ENCODE measurements at regions not wholly inside any gene's neighbourhood (a gene's known extent, or its start where the extent isn't known, plus 50 kb on each side); places are given as distances from the start of the nearest gene placed in this dataset.

DNA sequence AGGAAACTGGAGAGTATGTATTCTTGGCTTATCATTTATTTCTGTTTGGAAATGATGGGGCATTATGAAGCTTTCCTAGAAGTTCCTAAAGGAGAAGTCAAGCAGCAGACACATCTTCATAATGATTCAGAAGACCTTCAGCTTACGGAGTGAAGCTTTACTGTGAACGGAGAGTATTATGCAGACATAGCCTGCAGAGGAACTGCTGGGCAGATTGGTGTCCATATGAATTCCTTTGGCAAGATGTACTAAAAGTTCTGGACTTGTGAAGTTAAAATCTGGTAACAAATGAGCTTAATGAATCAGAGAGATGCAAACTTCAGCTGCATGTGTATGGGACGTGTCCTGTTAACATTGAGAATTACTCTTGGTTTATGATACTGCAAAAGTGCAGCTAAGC lies 60.1 kb downstream of the NABP1 start:
- DNase-seq, result no peak

DNA sequence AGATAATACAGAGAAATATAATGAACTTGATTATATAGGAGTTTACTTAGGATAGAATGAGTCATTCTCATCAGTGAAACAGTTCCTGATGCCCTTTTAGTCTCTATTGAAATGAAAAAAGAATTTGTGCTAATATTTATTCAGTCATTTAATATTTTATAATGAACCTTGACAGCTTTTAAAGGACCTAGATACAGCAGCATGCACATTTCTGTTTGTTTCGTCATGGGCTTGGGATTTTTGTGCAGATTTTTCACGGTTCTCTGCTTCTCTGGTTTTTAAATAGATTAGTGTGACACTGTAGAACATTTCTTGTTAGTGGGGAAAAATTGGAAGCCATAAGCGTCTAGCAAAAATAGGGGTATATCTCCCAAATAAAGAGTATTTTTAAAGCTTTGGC lies 60.7 kb downstream of the NABP1 start:
- DNase-seq, result no peak

DNA sequence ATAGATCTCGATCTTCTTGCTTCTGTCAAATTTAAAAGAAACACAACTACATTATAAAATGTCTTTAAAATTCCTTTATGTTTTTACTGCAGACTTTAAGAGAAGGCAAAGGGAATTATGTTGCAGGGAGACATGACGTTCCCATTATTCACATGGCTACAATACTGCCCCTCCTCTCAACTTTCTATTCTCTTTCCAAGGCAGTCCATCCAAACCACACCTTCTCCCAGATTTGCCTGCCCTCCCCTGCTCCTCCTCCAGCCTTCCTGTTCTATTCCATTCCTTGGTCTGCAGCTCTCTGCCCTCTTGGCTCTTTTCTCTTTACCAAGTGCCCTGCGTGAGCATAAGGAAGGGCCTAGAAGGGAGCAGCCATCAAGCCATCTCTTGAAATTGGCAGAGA lies 61.3 kb downstream of the NABP1 start:
- DNase-seq, result no peak

DNA sequence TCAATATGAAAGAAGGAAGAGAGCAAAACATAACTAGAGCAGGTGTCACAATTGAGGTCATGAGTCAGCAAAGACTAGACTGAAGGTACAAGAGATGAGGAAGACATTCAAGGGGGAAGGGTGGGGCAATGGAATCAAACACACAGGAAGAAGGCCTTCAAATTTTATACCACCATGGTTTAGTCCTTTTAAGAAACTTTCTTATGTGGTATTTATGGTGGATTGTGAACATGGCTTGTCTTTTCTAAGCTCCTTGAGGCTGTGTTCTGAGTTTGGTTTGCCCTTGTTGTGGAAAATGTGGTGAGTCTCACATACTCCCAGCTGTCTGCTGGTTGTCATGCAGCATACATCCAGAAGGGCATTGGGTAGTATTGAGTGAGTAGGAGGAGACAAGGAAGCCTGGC lies 62.1 kb downstream of the NABP1 start:
- no peak for DNase-seq

DNA sequence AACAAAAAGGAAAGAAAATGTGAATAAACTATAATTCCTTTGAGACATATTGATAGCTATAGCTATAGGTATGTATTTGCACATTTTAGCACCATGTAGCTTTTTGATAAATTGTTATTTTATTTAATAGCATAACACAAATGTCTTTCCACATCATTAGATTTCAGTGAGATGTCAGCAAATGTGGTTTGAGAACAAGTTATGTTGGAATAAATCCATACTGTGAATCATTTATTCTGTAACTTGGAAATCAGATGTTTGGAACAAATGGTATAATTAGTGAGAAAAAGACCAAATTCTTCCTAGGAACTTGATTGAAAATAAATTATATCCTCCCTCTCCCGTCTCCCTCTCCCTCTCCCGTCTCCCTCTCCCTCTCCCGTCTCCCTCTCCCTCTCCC lies 62.8 kb downstream of the NABP1 start:
- no peak for DNase-seq

DNA sequence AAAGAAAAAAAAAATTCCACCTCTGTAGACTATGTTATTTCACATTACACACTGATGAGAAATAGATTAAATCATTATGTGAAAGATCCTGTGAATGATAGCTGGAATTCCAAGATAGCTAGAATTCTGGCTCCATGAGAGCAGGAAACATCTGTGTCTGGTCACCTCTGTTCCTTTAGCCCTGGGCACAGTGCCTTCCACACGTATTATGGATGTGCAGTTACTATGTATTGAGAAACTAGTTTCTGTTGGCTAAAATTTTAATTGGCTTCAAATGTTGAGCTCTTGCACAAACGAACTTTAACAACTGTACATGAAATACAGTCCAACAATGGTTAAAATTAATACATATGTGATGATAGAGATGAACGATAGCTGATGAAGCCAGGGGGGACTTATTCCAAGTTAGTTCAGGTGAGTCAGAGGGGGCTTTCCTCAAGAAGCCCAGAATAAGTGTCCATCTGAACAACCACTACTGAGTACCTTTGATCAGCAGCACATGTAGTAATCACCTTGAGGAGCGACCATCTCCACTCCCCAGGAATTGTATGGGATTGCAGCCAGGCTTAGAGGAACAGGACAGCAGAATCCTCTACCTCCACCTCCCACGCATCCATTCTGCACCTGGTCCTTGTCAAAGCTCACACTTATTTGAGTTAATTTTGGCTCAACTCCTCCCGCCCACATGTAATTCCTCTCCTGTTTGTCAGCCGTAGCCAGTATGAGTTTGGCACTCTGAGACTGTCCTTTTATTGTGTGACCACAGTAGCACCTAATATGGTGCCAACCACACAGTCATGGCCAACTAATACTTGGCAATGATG lies 68.6 kb downstream of the NABP1 start:
- DNase-seq, result no peak

DNA sequence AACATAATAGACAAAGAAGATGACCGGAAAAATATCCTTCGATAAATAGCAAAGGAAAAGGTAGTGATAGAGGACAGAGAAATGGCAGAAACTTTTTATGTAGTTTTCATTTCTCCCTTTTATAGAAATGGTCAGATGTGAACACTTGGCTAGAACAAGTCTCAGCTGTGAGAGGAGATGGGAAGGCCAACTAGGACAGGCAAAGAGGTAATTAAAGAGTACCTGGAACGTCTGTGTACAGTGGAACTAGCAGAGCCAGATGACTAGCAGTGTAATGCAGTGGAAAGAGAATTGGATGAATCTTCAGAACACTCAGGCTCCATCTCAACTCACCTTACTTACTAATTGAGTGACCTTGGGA lies 69.2 kb downstream of the NABP1 start:
- no peak for DNase-seq

DNA sequence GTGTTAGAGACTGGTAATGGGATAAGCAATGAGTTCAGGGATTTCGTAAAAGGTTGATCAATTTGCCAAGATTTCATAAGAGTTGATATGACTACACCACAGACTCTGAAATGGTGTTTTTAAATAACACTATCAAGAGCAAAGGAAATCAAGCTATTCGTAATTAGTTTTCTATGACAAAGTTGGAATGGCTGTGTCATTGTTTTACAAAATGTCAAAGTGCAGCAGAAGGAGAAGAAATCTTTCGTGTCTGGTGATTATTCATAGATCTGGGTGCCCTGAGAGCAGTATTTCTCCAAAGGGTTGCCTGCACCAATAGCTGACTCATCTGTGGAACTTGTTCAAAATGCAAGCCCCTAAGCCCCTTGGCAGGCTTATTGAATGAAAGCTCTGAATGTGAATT lies 70.1 kb downstream of the NABP1 start:
- DNase-seq, result no peak

DNA sequence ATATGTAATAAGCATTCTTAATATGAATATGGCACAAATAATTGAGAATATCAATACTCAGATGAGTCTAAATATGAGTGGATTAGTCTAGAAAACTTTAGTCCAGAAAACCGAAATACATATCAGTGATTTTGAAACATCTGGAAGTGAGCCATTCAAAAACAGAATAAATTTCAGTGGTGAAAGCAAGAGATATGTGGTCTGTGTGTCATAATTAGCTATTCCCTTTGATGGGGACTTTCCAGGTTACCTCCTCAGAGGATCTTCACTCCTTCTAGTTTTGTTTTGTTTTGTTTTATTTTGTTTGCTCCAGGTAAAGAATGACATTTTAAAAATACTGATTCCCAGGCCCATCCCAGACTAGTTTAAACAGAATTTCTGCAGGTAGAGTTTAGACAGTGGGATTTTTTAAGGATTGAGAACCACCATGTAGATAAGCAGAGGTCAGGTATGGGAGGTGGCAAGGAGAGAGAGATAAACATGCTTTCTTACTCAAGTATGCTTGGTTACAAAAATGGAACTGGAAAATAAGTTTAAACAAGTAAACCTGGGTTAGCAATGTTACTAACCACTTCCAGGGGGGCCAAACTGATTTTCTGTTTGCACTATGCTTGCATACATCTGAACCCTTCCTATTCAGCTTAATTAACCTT lies 70.7 kb downstream of the NABP1 start:
- DNase-seq, result no peak

DNA sequence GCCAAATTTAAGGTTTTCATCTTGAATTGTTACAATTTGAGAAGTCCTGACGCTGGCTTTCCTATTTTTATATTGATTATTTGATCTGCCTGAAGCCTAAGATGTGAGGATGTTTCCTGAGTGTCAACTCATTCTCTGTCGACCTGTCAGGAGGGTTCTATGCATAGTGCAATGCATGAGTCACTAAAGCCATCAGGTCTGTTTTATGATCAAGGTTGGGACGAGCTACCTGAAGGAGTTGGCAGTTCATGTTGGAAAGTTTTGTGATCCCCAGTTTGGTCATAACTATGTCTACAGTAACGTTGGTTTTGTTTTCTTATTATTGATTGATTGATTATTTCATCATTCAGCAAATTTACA lies 71.2 kb downstream of the NABP1 start:
- DNase-seq, result no peak

DNA sequence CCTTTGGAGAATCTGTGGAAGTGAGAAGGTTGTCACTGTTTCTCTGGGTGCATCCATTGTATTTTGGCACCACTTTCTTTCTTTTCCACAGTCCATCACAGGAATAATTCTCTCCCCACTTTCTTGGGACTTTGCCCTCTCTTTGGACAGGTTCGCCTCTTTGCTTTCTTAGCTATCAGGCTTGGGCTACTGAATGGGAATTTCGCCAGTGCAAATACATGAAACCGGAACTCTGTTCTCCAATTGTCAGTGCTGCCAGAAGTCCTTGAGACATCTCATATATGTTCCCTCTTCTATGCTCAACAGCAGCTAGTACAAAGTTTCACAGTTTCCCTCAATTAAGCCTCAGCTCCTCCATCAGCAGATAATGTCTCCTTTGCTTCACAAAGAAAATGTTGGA lies 76.2 kb downstream of the NABP1 start:
- DNase-seq, result no peak

DNA sequence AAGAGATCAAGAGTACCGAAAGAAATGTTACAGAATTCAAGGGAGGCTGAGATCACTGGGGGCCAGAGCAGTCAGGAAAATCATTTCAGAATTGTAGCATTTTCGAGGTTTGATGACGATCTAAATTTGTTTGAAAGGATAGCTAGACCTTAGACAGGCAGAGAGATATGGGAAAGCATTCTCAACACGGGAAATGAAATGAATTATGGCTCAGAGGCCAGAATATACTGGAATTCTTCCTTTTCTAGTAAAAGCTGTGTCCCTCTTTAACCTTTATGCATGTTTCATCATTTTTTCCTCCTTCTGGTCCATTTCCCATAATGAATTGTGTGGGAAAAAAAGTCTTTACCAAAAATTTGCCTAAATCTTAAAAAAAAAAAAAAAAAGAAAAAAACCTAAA lies 78.8 kb downstream of the NABP1 start:
- DNase-seq, result no peak

DNA sequence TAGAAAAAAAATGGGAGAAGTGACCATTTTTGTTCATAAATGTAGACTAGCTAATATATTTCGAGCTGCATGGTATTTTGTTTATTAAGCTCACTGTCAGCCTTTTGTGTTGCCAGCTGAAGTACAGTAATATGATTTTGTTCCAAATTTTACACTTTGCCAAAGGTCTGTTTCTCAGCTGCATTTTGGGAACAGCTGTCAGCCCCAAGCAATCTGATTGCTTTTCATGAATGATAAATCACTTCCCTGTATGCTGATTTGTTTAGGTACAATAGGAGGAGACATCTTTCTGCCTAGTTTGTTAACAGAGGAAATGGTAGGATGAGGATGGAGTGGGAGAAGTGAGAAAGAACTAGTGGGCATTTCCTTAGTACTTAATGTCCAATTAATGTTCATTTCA lies 79.3 kb downstream of the NABP1 start:
- no peak for DNase-seq

DNA sequence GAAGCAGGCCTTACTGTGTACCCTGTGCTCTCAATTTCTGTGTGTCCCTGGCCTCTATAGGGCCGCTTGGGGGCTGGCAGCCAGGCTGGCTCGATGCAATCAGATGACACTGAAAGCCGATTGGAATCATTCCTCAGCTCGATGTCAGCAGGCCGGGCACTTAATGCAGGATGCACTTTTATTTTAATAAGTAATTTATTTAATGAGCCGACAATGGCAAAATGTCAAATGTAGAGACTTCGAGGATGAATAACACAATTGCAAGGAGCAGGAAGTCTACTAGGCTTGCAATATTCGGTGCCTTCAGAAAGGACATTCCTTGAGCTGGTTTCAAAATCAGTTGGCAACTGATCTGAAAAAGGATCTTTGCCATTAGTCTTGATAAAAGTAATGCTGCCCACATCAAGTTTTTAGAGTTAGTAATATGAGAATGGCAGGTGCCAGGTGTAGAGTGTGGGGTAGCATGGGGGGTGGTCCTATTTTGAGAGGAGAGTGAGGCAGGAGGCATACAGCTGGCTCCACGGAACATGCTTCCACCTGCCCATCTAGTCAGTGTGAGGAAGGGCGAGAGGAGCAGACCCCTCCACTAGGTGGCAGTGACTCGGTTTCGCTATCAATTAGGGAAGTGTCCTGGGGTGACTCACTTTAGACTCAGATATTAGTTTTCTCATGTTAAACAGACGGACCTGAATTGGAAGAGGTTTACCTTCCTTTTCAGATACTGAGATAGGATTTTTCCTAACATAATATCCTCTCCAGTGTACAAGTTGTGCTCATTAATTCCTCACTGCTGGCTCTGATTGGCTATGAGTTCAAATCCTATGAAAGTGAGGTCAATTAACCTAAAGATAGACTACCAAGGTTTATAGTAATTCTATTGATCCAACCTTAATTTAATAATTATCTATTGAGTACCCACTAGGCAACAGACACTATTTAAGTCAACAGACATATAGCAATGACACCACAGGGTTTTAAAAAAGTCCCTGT lies 80.9 kb downstream of the NABP1 start:
- peak; percentile 76 for DNase-seq

DNA sequence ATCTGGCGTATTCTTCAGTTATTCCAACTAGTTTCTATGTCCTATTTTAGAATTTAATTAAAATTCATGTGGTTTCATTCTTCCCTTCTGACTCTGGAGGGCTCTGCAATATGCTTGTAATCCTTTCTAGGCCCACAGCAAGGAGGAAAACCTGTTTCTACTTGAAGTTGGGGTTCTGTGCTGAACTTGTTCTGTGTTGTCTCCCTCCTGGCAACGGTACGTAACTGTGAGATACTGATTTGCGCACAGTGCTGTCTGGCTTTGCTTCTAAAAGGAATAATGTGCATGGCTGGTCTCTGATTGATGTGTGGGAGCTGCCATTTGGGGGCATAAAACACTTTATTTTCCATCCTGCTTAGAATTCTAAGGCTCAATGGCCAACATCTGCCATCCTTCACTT lies 81.7 kb downstream of the NABP1 start:
- DNase-seq, result no peak

DNA sequence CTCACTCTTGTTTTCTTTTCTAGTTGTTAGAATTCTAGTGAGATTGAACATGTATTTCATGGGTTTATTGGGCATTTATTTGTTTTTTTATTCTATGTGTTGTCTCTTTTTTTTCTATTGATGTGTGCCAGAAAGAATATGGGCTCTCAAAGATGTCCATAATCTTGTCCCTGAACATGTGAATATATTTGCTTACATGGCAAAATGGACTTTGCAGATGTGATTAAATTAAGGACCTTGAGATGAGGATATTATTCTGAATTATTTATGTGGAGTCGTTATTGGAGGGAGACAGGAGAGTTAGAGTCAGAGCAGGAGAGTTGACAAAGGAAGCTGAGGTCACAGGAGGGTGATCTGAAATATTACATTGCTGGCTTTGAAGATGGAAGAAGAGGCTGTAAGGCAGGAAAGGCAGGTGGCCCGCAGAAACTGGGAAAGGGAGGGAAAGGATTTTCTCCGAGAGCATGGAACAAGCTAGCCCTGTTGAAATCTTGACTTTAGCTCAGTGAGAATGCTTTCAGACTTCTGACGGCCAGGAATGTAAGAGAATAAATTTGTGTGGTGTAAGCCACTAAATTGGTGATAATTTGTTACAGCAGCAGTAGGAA lies 82.8 kb downstream of the NABP1 start:
- no peak for DNase-seq

DNA sequence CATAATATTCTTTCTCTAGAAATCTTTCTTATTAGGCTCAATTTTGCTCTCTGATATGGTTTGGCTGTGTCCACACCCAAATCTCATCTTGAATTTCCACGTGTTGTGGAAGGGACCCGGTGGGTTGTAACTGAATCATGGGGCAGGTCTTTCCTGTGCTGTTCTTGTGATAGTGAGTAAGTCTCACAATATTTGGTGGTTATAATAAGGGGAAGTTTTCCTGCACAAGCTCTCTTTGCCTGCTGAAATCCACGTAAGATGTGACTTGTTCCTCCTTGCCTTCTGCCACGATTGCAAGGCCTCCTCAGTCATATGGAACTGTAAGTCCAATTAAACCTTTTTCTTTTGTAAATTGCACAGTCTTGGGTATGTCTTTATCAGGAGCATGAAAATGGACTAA lies 73.8 kb downstream of the CAVIN2 start:
- no peak for DNase-seq

DNA sequence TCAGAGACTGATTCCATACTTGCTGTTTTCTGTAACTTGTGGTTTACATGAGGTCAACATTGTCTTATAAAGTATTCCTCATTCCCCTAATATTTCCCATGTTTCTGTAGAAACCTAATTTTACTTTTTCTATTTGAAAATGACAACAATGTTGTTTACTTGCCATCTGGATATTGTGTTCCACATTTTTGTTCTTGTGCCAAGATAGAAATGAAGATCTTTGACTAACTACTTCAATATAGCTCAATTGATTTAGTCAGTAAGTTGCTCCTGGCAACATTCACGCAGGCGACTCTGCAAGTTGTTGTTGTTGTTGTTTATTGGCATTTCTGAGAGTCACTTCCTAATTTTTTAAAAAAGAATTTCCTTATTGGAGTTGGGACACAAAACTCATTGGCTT lies 69.5 kb downstream of the CAVIN2 start:
- DNase-seq, result no peak

DNA sequence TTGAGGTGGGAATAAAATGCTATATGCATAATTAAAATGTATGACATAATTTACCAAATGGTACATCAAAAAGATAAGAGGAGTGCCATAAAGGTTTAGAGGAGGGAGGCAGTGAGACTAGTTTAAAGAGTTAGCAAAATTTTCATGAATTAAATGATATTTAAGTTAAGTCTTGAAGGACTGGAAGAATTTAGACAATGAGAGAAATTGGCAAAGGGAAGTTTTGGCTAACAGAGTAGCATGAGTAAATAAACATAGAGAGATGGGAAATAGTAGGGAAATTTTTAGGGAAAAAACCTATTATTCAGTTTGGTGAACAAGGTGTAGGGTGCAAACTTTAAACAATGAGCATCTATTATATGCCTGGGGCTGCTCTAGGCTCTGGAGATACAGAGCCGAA lies 68.8 kb downstream of the CAVIN2 start:
- no peak for DNase-seq

DNA sequence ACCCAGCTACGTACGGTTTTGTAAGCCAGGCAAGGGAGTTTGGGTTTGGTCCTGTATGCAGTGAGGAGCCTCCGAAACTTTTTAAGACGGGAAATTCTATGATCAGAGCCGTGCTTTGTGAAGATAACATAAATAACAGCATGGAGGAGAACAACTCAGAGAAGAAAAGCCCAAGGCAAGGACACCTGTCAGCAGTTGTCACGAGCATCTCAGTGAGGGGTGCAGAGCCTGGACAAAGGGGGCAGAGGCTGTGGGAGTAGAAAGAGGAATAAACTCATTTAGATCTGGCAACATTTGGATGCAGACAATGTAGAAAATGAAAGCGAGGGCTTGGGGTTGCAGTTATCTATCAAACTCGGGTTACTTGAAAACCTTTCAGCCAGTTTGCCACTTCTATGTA lies 64.5 kb downstream of the CAVIN2 start:
- DNase-seq, result no peak

DNA sequence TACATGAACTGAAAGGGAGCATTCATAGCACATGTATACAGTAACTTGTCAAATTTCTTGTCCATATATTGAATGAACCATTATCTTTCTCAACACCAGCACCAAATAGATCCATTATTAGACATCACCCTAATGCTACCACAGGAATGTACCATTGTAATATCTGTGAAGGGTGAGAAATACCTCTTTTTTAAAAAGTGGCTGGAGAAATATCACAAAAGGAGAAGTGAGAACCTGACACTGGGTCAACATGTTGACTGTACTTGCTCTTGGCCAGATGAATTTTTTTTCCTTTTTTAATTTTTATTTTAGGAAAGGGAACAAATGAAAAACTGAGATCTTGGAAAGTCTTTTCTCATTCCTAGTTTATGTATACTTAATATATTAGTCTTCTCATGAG lies 63.5 kb downstream of the CAVIN2 start:
- DNase-seq, result no peak

All from islet precursor cell (in vitro differentiated cells).